ENCODE measurements at regions not wholly inside any gene's neighbourhood (a gene's known extent, or its start where the extent isn't known, plus 50 kb on each side); places are given as distances from the start of the nearest gene placed in this dataset.

DNA sequence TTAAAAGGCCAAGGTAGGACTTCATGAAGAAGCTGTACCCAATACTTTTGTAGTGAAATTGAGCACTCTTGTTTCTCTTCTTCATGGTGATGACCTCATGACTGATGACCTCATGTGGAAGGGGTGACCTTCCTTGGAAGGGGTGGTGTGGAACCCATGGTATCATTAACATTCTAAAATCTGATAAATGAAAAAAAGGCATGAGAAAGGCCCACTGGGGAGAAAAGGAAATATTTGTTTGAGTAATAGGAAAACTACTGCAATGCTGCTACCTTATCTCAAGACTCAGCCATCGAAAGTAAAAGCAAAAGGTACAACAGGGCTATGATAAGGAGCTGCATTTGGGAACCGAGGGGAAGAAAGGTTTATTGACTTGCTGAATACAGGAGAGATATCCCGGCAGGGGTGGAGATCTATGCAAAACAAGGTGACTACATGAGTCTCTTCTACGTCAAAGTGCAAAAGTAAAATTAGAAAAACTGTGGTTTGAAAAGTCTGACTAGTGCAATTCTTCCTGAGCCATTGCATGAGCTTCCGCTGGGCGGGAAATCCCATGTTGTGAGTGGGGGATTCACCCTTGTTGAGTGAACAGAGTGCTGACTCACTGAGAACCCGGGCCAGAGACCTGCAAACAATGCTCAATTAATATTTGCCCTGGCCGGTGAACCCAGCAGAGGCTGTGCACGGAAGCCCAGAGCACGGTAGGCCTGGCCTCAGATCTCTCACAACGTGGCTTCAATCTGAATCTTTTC, 138.9 kb upstream of the RFC3 start (continued):
- TF ChIP-seq, protein P1, sequence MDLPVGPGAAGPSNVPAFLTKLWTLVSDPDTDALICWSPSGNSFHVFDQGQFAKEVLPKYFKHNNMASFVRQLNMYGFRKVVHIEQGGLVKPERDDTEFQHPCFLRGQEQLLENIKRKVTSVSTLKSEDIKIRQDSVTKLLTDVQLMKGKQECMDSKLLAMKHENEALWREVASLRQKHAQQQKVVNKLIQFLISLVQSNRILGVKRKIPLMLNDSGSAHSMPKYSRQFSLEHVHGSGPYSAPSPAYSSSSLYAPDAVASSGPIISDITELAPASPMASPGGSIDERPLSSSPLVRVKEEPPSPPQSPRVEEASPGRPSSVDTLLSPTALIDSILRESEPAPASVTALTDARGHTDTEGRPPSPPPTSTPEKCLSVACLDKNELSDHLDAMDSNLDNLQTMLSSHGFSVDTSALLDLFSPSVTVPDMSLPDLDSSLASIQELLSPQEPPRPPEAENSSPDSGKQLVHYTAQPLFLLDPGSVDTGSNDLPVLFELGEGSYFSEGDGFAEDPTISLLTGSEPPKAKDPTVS (IDR thresholded peaks at IDR 0.05; ENCODE audit: low read depth, low read length) = no peak
- TF ChIP-seq CREM (IDR thresholded peaks at IDR 0.05; ENCODE audit: low read depth) (peak; percentile 75; the same call in 1 of the 2 replicates), NR2C1 (IDR thresholded peaks at IDR 0.05) (no peak), TCF3 (IDR thresholded peaks at IDR 0.05; ENCODE audit: borderline replicate concordance, insufficient read depth, low read depth, low read length) (no peak), TBL1XR1 (IDR thresholded peaks at IDR 0.05; ENCODE audit: low read depth, low read length) (no peak; the same call in 1 of the 2 replicates)

- ChIA-PET RAD21 (ENCODE audit: unreplicated experiment) (interaction anchor here (0.5 to 5.3 kb wide), 16 partner anchors 38 to 191 kb away, joined by 3 to 82 read pairs (median 3); partner anchors contain the start of gene RFC3), SMC1A (ENCODE audit: uncharacterized antibody, unreplicated experiment) (interaction anchor here (0.6 to 7.2 kb wide), 27 partner anchors 17 to 1487 kb away, joined by 3 to 110 read pairs (median 3); partner anchors contain the start of gene RFC3), POLR2A (interaction anchor here (0.7 to 3.5 kb wide), 7 partner anchors 15 to 143 kb away, joined by 3 to 16 read pairs (median 4); no protein-coding TSS in a partner anchor), CTCF (interaction anchor here (0.6 to 5.7 kb wide), 10 partner anchors 11 to 1094 kb away, joined by 3 to 93 read pairs (median 5); partner anchors contain the start of gene PDS5B)
- in situ Hi-C loops (cut with MboI) (loop anchor here (5.0 kb wide), 1 partner anchor 43 kb away; no protein-coding TSS in a partner anchor), intact Hi-C loops (cut with micrococcal nuclease; ENCODE audit: unreplicated experiment) (loop anchor here (1.0 to 5.0 kb wide), 5 partner anchors 44 to 477 kb away; partner anchors contain the start of gene RFC3)
- Histone ChIP-seq H3K4me3 (peak overlapping the region; percentile 77), H3K36me3 (ENCODE audit: control insufficient read depth in 2 of 2, insufficient read depth in 2 of 2, low read length in 1 of 2) (peaks cover 0 to 4% of the 10 kb centered on the region in 2 experiments; a peak in 1 of 4 replicates), H3K9ac (ENCODE audit: control insufficient read depth, insufficient read depth, low read length) (peak overlapping the region; percentile 78), H3K4me1 (ENCODE audit: control insufficient read depth, insufficient read depth, low read length) (peaks cover 5% of the 10 kb centered on the region; the same call in 1 of the 2 replicates), H3K27ac (ENCODE audit: control insufficient read depth, insufficient read depth) (peak overlapping the region; percentile 95), H3K4me2 (ENCODE audit: control insufficient read depth, insufficient read depth) (peak overlapping the region; percentile 86), H2AFZ (ENCODE audit: control insufficient read depth, low read depth, low read length) (peak overlapping the region; percentile 71), H3K79me2 (ENCODE audit: control insufficient read depth, insufficient read depth, low read length) (peaks cover 9% of the 10 kb centered on the region), H3K9me3 (replicated peaks; ENCODE audit: control insufficient read depth, insufficient read depth, low read length) (peaks cover 5% of the 10 kb centered on the region), H4K20me1 (ENCODE audit: control insufficient read depth, insufficient read depth) (no peaks in the 10 kb centered on the region), H3K27me3 (replicated peaks in 1 of 2; ENCODE audit: control insufficient read depth in 2 of 2, insufficient read depth in 2 of 2, low read length in 1 of 2) (no peaks in the 10 kb centered on the region)
- ATAC-seq (no peak), FAIRE-seq (no peak), DNase-seq (ENCODE audit: low read depth, low spot score) (no peak)
- WGBS (ENCODE audit: insufficient coverage, insufficient replicate concordance, low lambda C conversion rate, missing lambda C conversion rate) = 4% methylated on average over 1 of the region's 1 CpG
- TF ChIP-seq ZNF207 (IDR thresholded peaks at IDR 0.05; ENCODE audit: borderline replicate concordance) (0 out of 2 replicates have a peak, but pooled peaks have one; percentile 5), ZNF687 (IDR thresholded peaks at IDR 0.05) (peak; percentile 16; the same call in 1 of the 2 replicates), CHD1 (IDR thresholded peaks at IDR 0.05; ENCODE audit: low read depth, low read length) (0 out of 2 replicates have a peak, but pooled peaks have one; percentile 75), PML (IDR thresholded peaks at IDR 0.05; ENCODE audit: low read length) (peak; percentile 17; the same call in 1 of the 2 replicates), YBX1 (IDR thresholded peaks at IDR 0.05) (no peak), MTA3 (IDR thresholded peaks at IDR 0.05; ENCODE audit: borderline replicate concordance, low read length) (0 out of 2 replicates have a peak, but pooled peaks have one; percentile 2)
- BruUV-seq (replicated peaks) = TSS peak; percentile 94
Observed at GRCh38 chr13:33679658-33680012, 138.3 kb upstream of the RFC3 start.

Data from GM12878 (cell line).